ENCODE measurements at regions not wholly inside any gene's neighbourhood (a gene's known extent, or its start where the extent isn't known, plus 50 kb on each side); places are given as distances from the start of the nearest gene placed in this dataset.

- Histone ChIP-seq H3K27ac (no peak overlapping the region), H3K4me3 (no peak overlapping the region), H3K4me1 (no peaks in the 10 kb centered on the region), H3K36me3 (no peaks in the 10 kb centered on the region), H3K9me3 (no peaks in the 10 kb centered on the region), H3K27me3 (no peaks in the 10 kb centered on the region), H3K9ac (ENCODE audit: low read depth in 2 of 2, low read length in 2 of 2) (no peak overlapping the region)
- DNase-seq = no peak
- no peak for TF ChIP-seq CTCF (IDR thresholded peaks at IDR 0.05)
- intact Hi-C loops (cut with DNase I) = no loop called here
Measured at GRCh38 chr14:70269582-70269981, 80.8 kb upstream of the SLC8A3 start.

- Histone ChIP-seq H3K4me3 (no peak overlapping the region), H3K27me3 (no peaks in the 10 kb centered on the region), H3K9ac (ENCODE audit: low read depth in 2 of 2, low read length in 2 of 2) (no peak overlapping the region), H3K4me1 (no peaks in the 10 kb centered on the region), H3K27ac (no peak overlapping the region), H3K36me3 (no peaks in the 10 kb centered on the region), H3K9me3 (no peaks in the 10 kb centered on the region)
- intact Hi-C loops (cut with DNase I) = no loop called here
- no peak for DNase-seq
- TF ChIP-seq CTCF (IDR thresholded peaks at IDR 0.05) = no peak
Measured at GRCh38 chr14:70268760-70269159, 80.0 kb upstream of the SLC8A3 start.

GRCh38 chr14:70266157-70266556 lies 77.4 kb upstream of the SLC8A3 start:
- H3K4me3 ChIP-seq = no peak overlapping the region
- no peaks in the 10 kb centered on the region for H3K4me1 ChIP-seq
- no peak overlapping the region for H3K9ac ChIP-seq (ENCODE audit: low read depth in 2 of 2, low read length in 2 of 2)
- H3K36me3 ChIP-seq = no peaks in the 10 kb centered on the region
- H3K9me3 ChIP-seq = no peaks in the 10 kb centered on the region
- TF ChIP-seq CTCF (IDR thresholded peaks at IDR 0.05) = no peak
- H3K27me3 ChIP-seq = no peaks in the 10 kb centered on the region
- no peak for DNase-seq
- H3K27ac ChIP-seq = no peak overlapping the region
- intact Hi-C loops (cut with DNase I) = no loop called here

GRCh38 chr14:70265422-70265821 lies 76.7 kb upstream of the SLC8A3 start:
- no peak for DNase-seq
- Histone ChIP-seq H3K9ac (ENCODE audit: low read depth in 2 of 2, low read length in 2 of 2) (no peak overlapping the region), H3K36me3 (no peaks in the 10 kb centered on the region), H3K27me3 (no peaks in the 10 kb centered on the region), H3K27ac (no peak overlapping the region), H3K4me1 (no peaks in the 10 kb centered on the region), H3K4me3 (no peak overlapping the region), H3K9me3 (no peaks in the 10 kb centered on the region)
- TF ChIP-seq CTCF (IDR thresholded peaks at IDR 0.05) = no peak
- intact Hi-C loops (cut with DNase I) = no loop called here

- Histone ChIP-seq H3K27me3 (no peaks in the 10 kb centered on the region), H3K36me3 (no peaks in the 10 kb centered on the region), H3K4me1 (no peaks in the 10 kb centered on the region), H3K4me3 (no peak overlapping the region), H3K9ac (ENCODE audit: low read depth in 2 of 2, low read length in 2 of 2) (no peak overlapping the region), H3K27ac (no peak overlapping the region), H3K9me3 (no peaks in the 10 kb centered on the region)
- no peak for DNase-seq
- no peak for TF ChIP-seq CTCF (IDR thresholded peaks at IDR 0.05)
- intact Hi-C loops (cut with DNase I) = no loop called here
Measured at GRCh38 chr14:70259420-70259819, 70.7 kb upstream of the SLC8A3 start.

- Histone ChIP-seq H3K27me3 (no peaks in the 10 kb centered on the region), H3K9me3 (no peaks in the 10 kb centered on the region), H3K4me1 (no peaks in the 10 kb centered on the region), H3K27ac (no peak overlapping the region), H3K36me3 (no peaks in the 10 kb centered on the region), H3K9ac (ENCODE audit: low read depth in 2 of 2, low read length in 2 of 2) (no peak overlapping the region), H3K4me3 (no peak overlapping the region)
- peak; percentile 36 for DNase-seq
- no peak for TF ChIP-seq CTCF (IDR thresholded peaks at IDR 0.05)
- intact Hi-C loops (cut with DNase I) = no loop called here
Measured at GRCh38 chr14:70257526-70257925, 68.8 kb upstream of the SLC8A3 start.

Measured in colonic mucosa (tissue), 4 donors.